ENCODE measurements at regions not wholly inside any gene's neighbourhood (a gene's known extent, or its start where the extent isn't known, plus 50 kb on each side); places are given as distances from the start of the nearest gene placed in this dataset.

DNA sequence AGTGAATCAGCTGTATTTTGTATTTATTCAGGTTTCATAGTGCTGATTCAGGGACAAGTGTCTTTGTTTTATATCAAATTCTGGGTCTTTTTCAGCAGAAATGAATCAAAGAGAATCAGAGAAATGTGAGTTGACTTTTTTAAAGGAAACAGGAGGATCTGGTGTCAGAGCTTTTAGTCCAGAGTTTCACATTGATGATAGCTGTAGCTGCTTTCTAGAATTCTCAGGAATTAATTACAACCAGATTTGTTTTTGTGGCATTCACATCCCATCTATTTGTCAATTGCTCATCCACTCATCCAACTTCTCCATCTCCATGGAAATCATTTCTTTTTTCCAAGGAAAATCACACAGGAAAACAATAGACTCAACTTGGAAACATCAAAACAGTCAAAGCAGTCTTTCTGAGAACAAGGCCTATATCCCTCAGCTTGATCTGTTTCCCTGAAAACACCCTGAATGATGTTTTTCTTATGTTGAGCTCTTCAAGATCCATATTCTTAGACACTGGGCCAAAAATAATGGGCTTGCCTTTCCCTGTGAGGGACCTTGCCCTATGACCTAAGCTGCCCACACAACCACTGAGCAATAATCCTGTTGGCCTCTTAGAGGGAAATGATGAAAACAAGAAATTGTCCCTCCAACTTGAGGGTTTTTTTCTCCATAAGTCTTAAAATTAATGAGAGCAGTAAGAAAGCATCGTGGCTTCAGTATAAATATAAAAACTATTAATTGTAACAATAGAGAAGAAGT is 249.5 kb upstream of the FN1 start:
- no peak for DNase-seq
- in situ Hi-C loops (cut with MboI; ENCODE audit: low pct_unique_long_range_greater_than_20kb, low sequenced_read_pairs): no loop called here

DNA sequence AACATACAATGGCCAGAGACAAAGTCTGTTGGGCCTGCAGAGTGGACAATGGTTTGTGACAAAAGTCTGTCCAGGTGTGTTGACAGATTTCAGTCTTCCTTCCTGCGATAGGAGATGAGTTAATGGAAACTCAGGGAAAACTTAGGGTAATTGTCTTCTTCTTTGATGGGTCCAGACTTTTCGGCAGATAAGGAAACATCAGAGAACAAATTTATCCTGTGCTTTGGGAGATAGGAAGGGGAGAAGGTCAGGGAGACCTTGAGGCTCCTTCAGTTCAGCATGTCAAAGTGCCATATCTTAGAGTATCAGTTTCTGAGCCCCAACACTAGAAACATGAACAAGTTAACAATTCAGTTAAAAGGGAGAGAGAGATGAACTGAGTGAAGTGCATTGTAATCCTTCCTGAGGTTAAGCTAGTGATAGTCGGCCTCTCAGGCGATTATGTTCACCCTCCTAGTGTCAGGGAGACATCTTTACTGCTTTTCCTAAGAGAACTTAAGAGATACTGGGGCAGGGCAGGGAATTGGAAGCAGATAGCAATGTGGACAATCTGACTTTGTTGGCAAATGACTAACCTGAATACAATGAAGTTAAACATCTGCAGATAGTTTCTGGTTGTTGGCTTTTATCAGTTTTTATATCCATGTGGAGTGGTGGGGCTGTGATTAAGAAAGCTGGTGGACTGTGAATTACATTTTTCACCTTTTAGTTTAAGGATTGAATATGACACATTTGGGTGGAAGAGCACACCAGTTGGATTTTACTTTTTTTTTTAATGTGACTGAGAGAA is 248.8 kb upstream of the FN1 start:
- in situ Hi-C loops (cut with MboI; ENCODE audit: low pct_unique_long_range_greater_than_20kb, low sequenced_read_pairs): no loop called here
- DNase-seq: no peak

DNA sequence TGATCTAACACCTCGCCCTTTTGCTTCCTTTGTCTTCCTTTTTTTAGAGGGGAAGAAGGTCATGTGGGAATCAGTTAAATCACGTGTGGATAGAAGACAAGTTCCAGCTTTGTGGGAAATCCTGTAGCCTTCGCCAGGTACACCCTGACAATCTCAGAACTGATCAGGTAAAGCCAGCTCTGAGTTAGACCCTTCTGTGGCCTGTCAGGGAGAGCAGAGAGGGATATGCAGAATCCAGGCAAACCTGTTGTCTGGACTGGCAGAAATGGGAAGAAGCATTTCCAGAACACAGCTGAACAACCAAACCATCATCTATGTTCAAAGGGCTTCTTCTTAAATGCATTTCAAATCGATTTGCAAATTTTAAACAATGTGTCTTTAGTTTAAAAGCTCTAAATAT is 247.4 kb upstream of the FN1 start:
- in situ Hi-C loops (cut with MboI; ENCODE audit: low pct_unique_long_range_greater_than_20kb, low sequenced_read_pairs): no loop called here
- DNase-seq: no peak

DNA sequence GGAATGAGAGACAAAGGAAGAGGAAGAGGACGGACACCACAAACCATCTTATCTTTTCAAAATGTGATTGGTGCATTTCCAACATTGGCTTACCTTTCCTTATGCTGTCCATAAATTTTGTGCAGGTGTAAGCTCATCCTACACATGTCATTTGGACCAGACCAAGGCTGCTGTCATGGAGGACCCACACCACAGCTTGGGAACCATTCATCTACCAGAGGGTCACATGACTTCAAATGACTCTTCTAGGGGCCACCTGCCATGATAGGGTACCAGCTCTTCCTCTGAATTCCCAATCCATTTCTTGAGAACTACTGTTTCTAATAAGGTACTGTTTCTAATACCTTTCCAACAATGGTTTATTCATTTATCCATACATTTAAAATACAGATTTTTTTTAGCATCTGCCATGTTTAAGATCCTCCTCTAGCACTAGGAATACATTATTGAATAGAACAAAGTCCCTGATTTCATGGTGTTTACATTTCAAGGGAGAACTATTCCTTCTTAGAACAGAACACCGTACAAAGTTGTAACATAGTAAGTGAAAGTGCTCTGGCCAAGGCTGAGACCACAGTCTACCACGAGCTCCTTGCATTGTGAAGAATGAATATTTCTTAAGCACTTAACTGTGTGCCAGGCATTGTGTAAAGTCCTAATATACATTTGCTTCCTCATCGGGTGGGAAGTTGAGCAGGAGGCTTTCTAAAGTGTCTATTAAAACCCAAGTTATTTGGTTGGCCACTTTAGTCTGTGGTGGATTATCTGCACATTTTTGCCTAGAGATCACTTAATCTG is 246.1 kb upstream of the FN1 start:
- in situ Hi-C loops (cut with MboI; ENCODE audit: low pct_unique_long_range_greater_than_20kb, low sequenced_read_pairs): no loop called here
- DNase-seq: no peak

DNA sequence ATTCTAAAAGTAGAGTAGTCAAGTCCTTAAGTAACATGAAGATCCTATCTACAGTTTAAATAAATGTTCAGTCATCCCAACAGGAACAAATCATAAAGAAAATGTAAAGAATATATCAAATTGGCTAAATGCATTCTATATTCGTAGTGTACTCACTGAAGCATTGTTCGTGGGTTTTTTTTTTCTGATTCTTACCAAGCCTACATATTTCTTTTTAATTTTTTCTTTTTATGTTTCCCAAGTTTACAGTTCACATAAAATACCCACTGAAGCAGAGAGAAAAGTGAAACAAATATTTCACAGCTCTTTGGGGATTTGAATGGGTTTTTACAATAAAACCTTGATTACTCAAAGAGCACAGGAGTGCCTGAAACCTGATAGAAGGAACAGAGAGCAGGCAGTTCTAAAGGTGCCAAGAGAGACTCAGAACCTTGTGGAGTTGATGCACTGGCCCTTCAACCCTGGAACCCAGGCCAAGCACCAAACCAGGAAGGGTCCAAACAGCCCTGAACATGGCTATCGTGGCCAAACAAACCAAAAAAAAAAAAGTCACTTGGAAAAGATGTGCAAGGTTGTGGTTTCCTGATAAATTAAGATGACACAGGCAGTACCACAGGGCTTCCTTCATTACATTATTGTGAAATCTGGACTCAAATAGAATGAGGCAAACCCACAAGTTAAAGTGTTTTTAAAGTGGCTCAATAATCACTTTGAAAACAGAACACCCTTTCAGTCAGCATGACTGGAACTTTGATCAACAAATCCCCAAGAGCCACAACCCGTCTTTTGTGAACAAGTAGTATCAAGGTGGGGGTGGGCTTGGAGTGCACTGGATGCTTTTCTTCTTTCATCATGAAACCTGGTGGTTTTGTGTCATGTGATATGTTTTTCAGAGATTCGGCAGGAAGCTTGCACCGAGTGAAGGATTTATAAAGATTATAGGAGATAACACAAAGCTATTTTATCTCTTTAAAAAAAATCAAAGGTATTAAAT is 245.0 kb upstream of the FN1 start:
- DNase-seq: peak; percentile 58
- in situ Hi-C loops (cut with MboI; ENCODE audit: low pct_unique_long_range_greater_than_20kb, low sequenced_read_pairs): no loop called here

DNA sequence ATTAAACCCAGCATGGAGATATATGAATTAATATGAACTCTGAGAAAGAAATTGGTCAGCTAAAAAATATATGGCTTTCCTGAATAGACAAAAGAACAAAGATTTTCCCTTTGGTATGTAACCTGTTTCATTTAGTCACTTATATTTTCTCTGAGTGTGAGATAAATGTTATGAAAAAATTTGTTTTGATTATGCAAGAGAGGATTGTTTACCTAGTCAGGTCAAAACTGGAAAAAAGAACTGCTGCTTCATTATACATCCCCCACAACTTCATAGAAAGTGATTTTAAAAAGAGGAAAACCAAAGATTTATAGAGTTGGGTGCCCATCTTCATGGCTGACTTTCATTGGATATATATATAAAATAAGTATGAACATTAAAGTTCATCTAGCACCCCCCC is 242.2 kb upstream of the FN1 start:
- DNase-seq: no peak
- in situ Hi-C loops (cut with MboI; ENCODE audit: low pct_unique_long_range_greater_than_20kb, low sequenced_read_pairs): no loop called here

DNA sequence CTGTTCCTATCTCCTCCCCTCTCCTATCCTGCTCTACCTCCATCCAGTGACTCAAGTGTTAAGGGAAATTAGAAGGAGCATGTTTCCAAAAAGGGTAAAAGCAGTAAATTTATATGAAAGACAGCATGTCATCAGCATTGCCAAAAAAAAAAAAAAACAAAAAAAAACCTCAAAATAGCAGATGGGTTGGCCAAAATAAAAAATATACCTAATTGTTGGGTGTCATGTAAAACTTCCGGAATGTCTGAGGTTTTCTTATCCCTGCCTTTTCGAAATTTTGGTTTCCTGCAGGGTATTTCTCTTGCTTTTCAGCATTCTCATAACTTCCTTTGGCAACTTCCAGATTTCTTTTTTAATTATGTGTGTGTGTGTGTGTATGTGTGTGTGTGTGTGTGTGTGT is 241.6 kb upstream of the FN1 start:
- DNase-seq: peak; percentile 12

DNA sequence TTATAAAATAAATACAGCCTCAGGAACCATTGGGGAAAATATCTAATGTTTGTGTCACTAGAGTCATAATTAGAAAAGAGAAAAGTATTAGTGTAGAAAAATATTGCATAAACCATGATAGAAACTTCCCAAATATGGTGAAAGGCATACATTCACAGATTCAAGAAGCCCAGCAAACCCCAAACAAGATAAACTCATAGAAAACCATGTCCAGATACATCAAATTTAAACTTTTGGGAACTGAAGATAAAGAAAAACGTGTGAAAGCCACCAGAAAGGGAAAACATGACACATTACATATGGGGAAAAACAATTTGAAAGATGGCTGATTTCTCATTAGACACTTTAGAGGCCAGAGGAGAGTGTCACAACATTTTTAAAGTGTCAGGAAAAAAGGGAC is 236.5 kb upstream of the FN1 start:
- in situ Hi-C loops (cut with MboI; ENCODE audit: low pct_unique_long_range_greater_than_20kb, low sequenced_read_pairs): no loop called here
- DNase-seq: no peak

More for the DNA sequence above, 241.6 kb upstream of the FN1 start:
- in situ Hi-C loops (cut with MboI; ENCODE audit: low pct_unique_long_range_greater_than_20kb, low sequenced_read_pairs): no loop called here

DNA sequence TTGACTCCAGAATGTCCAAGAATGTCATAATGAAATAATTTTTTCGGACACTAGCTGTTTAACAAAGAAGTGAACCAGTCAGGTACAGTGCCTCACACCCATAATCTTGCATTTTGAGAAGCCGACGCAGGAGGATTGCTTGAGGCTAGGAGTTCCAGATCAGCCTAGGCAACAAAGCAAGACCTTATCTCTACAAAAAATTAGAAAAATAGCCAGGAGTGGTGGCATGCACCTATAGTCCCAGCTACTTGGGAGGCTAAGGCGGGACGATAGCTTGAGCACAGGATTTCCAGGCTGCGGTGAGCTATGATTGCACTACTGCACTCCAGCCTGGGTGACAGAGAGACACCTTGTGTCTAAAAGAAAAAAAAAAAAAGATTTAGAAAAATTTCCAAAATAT is 235.8 kb upstream of the FN1 start:
- in situ Hi-C loops (cut with MboI; ENCODE audit: low pct_unique_long_range_greater_than_20kb, low sequenced_read_pairs): no loop called here

DNA sequence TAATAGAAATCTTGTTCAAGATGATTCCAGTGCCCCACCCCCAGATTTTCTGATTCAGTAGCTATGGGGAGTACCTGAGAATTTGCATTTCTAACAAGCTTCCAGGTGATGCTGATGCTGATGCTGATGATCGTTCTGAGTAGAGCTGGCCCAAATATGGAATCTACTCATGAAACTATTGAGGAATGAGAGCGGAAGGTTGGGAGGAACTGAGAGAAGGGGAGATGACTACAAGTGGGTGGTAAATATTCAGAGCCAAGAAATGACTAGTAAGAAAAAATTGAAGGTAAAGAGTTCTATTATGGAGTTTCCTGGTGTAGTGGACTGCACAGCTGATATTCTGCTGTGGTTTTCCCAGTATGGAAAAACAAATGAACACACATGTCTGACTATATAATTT is 235.4 kb upstream of the FN1 start:
- in situ Hi-C loops (cut with MboI; ENCODE audit: low pct_unique_long_range_greater_than_20kb, low sequenced_read_pairs): no loop called here
- DNase-seq: no peak

More for the DNA sequence above, 235.8 kb upstream of the FN1 start:
- DNase-seq: no peak

DNA sequence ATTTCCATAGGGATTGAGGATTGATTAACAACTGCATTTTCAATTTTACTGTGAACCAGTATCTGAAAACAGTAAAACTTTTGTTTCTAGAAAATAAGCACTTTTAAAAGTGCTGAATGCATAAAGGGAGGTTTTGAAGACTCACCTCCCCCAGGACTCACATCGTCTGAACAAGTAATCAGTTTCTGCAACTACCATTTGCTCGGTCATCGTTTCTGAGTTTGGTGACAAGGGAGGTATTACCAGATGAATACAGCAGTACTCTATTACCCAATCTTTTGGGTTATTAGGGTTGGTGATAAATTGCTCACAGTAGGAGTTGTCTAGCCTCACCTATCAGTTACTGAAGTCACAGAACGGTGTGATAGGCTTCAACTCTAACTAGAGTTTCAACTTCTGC is 234.5 kb upstream of the FN1 start:
- no peak for DNase-seq
- in situ Hi-C loops (cut with MboI; ENCODE audit: low pct_unique_long_range_greater_than_20kb, low sequenced_read_pairs): no loop called here

DNA sequence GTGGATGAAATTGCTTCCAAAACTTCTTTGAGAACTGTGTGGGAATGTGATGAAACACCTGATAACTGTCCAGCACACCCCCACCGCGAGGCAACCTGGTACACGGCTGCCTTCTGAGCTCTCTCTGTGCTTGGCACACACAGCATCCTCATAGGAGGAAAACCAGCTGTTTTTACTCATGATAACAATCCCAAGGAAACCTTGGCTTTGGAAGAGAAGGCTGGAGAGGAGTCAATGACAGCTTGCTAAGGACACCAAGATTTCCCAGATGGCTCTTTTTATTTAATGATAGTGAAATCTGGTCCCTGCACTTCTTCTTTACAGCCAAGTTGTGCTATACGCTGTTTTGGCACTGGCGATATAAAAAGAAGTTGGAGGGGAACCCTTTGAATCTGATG is 232.5 kb upstream of the FN1 start:
- DNase-seq: no peak
- in situ Hi-C loops (cut with MboI; ENCODE audit: low pct_unique_long_range_greater_than_20kb, low sequenced_read_pairs): no loop called here

DNA sequence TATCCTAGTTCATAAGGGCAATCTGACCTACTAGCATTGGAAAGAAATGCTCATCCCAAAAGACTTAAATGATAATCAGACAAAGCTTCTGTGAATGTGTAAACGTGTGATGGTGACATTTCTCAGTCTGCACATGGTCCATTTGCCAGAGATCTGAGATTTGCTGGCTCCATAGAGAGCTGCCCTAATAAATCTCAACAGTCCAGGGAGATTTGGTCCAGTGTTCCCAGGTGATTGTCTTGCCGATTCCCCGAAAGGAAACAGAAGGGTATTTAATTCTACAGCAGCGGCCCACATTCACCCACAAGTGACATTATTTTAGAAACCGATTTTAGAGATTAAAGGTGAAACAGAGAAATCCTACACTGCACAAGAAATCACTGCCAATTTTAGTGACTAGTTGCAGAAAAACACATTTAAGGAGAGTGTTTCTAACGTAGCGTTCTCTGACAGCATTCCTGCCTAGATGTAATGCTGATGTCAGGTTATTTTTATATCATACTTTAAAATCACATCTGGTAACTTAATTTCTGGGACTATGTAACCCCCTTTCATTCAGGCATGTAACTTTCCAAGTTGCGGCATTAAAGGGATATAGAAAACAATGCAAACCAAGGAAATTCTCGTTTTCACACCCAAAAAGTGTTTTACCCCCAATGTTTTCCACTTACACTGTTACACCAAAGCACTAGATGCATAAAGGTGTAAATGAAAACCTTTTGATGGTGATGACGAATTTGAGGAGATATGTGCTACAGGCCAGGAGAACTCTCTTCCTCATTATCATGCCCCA is 231.9 kb upstream of the FN1 start:
- no peak for DNase-seq
- in situ Hi-C loops (cut with MboI; ENCODE audit: low pct_unique_long_range_greater_than_20kb, low sequenced_read_pairs): no loop called here

DNA sequence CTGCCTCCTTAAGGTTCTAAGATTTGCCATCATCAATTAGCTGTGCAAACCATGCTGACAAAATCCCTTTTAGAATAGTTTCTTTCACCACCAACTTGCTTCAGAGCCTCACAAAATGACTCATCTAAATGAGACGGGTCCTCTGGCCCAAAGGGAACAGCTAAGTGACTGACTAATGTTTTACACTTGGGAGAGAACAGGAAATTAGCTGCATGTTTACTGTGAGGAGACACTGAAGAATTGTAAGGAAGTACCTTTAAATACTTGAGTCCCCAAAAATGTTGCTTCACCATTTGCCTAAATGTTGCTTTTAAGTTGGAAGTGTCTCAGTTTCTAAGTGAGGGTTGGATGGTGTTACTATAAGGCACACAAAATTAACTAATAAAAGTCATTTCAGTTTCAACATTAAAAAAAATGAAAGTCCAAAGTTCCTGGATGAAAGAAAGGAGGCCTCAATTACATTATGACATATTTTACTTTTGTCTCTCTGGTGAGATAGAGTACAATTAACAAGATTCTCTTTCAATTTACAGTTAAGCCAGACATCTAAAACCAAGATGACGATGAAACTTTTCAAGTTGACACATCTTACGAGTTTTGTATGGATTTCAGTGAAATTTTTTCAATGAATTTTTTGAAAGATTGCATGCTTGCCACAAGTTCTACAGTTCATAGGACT is 229.1 kb upstream of the FN1 start:
- DNase-seq: no peak
- in situ Hi-C loops (cut with MboI; ENCODE audit: low pct_unique_long_range_greater_than_20kb, low sequenced_read_pairs): no loop called here

DNA sequence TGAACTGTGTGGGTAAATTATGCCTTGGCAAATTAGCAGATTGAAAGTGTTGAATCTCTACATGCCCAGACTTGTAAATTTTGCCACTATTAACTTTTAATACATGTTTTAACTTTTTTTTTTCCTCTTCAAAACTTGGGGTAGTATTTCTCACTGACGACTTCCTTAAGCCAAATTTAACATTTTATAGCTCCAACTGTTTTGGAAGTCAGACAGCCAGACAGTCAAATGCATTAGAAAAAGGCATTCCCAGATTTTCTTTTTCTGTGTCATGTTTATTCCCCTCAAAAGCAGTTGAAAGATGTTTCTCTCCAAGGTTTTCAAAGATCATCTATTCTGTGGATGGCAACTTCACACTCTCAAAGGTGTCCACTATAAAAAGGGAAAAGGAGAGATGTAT is 226.8 kb upstream of the FN1 start:
- in situ Hi-C loops (cut with MboI; ENCODE audit: low pct_unique_long_range_greater_than_20kb, low sequenced_read_pairs): no loop called here

DNA sequence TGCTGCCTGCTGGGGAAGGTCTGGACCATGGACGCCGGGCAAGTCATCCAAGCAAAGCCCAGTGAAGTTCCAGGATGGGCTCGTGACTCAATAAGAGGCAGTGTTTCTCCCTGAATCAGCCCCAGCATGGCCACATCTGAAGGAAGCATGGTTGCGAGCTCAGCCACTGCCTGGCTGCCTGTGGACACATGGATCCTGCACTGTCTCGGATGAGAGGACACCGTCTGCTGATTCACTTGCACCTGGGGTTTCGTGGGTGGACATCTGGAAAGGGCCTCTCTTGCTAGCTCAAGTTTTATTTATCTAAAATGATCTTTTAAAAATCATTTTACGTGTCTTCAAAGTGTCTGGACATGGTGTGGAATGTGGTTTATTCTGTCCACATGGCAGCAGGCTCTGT is 224.8 kb upstream of the FN1 start:
- in situ Hi-C loops (cut with MboI; ENCODE audit: low pct_unique_long_range_greater_than_20kb, low sequenced_read_pairs): no loop called here
- DNase-seq: no peak

More for the DNA sequence above, 226.8 kb upstream of the FN1 start:
- DNase-seq: no peak

DNA sequence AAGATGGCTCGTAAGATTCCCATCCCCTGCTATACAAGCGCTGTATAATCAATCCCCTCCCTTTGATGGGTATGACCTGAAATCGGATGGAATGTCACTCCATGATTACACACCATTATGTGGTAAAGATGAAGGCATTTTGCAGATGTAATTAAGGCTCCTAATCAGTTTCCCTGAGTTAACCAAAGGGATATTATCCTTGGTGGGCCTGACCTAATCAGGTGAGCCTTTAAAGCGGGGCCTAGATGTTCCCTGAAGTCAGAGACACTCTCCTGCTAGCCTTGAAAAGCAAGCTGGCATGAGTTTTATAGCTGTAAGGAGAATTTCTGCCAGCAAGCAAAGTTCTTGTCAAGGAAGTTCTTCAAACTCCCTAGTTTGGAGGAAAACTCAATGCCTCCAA is 223.8 kb upstream of the FN1 start:
- in situ Hi-C loops (cut with MboI; ENCODE audit: low pct_unique_long_range_greater_than_20kb, low sequenced_read_pairs): no loop called here
- DNase-seq: no peak
